GM21528 (cell line): ENCODE measurements at regions not wholly inside any gene's neighbourhood (a gene's known extent, or its start where the extent isn't known, plus 50 kb on each side); places are given as distances from the start of the nearest gene placed in this dataset.
"Not testable (repeated sequence)": the region's sequence is repeated elsewhere in the genome, so short reads cannot be mapped to it uniquely, and the experiment has no call there.

Source experiments
- ATAC-seq: cut with Tn5 transposase; IDR thresholded peaks from one replicate; pipeline ENCODE4 v1.9.1; 2021; ENCODE audit warnings: mild to moderate bottlenecking, moderate library complexity; ENCODE audit not compliant: unreplicated experiment, low FRiP score

DNA sequence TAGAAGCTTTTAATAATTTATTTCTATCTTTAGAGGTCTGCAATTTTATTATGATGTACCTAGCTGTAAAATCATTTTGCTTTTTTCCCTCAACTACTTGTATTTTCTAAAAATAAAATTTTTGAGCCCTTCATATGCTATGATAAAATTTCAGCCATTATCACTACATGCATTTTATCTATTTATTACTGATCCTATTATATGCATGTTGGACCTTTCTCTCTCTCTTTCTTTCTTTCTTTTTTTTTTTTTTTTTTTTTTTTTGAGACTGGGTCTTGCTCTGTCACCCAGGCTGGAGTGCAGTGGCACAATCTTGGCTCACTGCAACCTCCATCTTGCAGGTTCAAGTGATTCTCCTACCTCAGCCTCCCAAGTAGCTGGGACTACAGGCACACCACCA lies 440.1 kb upstream of the RORB start:
- not testable (repeated sequence) for ATAC-seq

DNA sequence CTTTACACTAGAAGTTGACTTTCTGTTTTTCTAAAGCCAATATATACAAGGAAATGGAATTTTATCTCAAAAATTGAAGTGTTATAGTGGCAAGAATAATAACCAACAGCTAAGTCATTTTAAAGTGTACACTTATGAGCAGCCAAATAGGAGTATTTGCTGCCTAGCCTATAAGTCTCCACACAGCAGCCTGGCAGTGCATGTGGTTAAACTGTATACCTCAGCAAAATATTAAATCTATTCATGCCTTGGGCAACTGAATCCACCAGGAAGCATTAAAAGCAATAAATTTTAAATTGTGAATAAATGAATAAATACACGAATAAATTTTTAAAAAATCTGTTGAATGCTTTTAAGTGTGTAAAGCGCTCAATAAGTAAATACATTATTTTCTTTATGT lies 432.4 kb upstream of the RORB start:
- no peak for ATAC-seq

DNA sequence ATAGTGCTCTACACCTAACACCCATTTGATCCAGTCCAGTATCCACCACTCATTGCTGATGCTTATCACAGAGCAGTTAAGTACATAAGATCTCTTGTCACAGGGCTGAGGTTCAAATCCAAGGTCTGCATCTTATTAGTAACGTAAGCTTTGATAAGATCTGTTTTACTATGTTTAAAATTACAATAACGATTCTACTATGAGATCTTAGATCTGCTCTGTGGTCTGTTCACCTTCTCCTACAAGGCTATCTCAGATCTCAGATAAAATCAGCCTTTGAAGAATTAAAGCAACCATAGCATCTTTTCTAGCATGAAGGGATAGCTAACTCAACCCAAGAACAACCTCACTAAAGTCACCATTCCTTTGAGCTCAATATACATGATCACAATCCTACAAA lies 431.0 kb upstream of the RORB start:
- no peak for ATAC-seq

DNA sequence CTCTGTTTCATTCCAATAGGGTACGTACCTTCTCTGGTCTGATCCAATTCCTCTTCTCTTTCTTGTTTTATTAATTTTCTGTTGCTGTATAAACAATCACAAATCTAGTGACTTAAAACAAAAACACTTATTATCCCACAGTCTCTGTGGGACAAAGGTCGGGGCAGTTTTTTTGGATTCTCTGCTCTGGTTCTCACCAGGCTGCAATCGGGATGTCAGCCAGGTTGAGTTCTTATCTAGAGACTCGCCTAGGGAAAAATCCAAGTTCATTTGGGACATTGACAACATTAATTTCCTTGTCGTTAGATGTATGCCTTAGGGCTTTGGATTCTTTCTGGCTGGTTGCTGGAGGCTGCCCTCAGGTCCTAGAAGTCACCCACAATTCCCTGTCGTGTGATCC lies 430.5 kb upstream of the RORB start:
- no peak for ATAC-seq

DNA sequence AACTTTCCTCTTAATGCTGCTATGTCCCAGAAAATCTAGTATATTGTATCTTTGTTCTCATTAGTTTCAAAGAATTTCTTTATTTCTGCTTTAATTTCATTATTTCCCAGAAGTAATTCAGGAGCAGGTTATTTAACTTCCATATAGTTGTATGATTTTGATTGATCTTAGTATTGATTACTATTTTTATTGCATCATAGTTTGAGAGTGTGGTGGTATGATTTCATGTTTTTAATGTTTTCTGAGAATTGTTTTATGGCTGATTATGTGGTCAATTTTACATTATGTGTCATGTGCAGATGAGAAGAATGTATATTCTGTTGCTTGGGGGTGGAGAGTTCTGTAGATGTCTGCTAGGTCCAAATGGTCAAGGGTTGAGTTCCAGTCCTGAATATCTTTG lies 425.6 kb upstream of the RORB start:
- no peak for ATAC-seq

DNA sequence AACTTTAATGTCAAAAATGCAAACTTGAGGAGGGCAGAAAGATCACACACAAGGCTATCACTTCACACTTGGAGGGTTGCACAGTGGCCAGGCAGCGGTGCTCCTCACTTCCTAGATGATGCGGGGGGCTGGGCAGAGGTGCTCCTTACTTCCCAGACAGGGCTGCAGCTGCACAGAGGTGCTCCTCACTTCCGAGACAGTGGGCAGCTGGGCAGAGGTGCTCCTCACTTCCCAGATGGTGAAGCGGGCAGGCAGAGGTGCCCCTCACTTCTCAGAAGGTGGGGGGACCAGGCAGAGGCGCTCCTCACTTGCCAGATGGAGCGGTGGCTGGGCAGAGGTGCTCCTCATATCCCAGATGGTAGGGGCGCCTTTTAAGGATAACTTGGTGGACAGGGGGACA lies 423.2 kb upstream of the RORB start:
- ATAC-seq, result no peak

DNA sequence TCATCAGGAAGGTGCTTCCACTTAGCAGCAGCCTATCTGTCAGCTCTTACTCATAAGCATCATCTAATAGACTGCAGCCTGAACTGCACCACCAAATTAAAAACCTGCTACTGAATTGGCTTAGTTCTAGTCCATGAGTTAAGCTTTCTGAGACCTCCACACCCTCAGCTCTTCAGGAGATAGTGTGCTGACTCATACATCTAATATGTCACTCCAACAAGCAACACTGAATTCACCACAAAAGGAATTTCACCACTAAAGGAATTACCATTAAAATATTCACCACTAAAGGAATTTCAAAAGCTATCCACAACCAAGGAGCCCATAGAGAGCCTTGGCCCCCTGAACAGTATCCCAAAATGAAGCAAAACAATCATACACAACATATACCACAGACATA lies 418.5 kb upstream of the RORB start:
- ATAC-seq, result no peak

DNA sequence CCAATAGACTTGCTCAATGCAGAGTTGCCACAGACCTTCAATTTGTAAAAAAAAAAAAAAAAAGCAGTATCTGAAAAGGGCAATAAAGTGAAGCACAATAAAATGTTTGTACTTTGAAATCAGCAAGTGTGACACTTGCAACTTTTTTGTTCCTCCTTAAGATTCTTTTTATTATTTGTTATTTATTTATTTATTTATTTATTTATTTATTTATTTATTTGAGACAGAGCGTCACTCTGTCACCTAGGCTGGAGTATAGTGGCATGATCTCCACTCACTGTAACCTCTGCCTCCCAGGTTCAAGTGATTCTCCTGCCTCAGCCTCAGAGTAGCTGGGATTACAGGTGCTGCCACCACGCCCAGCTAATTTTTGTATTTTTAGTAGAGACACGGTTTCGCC lies 416.5 kb upstream of the RORB start:
- ATAC-seq, result not testable (repeated sequence)

DNA sequence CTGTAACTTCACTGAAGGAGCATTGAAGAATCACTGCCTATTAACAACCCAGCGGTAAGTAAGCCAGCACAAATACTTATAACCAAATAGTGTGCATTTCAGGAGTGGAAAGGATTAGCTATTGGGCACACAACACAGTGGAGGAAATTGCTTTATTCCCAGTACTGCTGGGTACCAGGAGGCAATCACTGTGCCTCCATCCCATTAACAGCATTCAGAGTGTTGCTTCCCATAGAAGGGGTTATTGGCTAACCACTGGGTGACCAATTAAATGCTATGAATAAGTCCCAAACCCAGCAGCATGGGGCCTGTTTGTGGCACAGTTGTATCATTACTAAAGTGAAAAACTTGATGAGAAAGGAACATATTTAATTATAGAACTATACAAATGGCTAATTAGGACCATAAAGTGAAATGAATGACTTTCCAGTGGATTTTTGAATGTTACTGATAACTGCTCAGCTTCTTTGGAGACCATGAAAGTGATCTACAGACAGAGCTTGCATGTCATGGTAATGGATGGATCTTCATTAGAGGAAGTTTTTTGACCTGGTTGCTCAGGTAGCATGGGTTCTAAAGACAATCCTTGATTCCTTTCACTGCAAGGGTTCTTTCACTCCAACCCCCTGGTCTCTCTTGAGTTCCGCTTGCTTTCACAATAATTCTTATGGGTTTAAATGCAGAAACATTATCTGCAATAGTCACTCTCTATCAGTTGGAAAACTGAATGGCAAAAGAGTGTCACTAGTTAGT lies 413.3 kb upstream of the RORB start:
- no peak for ATAC-seq

DNA sequence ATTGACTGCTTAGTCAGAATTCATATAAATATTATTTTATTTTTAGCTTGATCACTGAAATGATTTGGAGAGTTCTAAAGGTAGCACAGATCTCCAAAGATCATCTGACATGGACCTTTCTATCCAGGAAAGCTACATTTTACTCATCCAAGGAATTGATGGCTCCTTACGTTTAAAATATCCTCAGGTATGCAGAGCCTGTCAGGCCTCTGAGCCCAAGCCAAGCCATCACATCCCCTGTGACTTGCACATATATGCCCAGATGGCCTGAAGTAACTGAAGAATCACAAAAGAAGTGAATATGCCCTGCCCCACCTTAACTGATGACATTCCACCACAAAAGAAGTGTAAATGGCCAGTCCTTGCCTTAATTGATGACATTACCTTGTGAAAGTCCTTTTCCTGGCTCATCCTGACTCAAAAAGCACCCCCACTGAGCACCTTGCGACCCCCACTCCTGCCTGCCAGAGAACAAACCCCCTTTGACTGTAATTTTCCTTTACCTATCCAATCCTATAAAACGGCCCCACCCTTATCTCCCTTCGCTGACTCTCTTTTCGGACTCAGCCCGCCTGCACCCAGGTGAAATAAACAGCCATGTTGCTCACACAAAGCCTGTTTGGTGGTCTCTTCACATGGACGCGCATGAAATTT lies 411.6 kb upstream of the RORB start:
- not testable (repeated sequence) for ATAC-seq

DNA sequence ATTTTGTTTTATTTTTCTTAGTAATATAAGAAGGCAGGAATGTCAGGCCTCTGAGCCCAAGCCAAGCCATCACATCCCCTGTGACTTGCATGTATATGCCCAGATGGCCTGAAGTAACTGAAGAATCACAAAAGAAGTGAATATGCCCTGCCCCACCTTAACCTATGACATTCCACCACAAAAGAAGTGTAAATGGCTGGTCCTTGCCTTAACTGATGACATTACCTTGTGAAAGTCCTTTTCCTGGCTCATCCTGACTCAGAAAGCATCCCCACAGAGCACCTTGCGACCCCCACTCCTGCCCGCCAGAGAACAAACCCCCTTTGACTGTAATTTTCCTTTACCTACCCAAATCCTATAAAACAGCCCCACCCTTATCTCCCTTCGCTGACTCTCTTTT lies 406.2 kb upstream of the RORB start:
- not testable (repeated sequence) for ATAC-seq

DNA sequence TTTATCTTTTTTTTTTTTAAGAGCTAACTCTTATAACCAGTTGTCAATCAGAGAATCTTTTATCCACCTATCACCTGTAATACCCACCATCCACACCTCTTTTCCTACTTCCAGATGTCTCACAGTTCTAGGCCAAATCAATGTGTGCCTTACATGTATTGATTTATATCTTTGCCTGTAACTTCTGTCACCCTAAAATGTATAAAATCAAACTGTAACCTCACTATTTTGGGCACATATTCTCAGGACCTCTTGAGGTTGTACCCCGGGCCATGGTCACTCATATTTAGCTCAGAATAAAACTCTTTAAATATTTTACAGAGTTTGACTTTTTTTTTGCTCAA lies 404.7 kb upstream of the RORB start:
- ATAC-seq, result no peak

DNA sequence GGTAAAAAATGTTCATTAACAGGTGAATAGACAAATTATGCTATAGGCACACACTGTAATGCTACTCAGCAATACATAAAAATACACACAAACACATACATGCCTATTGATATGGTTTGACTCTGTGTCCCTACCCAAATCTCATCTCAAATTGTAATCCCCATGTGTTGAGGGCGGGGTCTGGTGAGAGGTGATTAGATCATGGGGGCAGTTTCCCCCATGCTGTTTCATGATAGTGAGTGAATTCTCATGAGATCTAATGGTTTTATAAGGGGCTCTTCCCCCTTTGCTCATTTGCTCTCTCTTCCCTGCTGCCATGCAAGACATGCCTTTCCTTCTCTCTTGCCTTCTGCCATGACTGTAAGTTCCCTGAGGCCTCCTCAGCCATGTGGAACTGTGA lies 403.1 kb upstream of the RORB start:
- not testable (repeated sequence) for ATAC-seq

DNA sequence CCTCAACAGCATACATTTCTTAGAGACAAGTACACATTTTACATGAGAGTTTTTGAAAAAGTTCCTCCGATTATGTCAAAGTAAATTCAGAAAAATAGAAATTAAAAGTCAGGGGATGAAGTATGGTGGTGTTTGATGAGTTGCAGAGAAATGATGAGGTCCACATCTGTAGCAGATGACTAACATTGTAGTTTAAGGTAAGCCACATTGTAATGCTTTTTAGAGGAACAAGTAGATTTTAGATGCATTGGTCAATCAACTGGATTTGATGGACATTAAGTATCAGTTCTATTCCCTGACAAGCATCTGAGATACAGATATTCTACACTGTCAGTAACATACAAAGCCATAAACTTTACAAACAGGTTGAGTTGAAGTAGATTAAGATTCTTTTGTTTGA lies 402.4 kb upstream of the RORB start:
- no peak for ATAC-seq

DNA sequence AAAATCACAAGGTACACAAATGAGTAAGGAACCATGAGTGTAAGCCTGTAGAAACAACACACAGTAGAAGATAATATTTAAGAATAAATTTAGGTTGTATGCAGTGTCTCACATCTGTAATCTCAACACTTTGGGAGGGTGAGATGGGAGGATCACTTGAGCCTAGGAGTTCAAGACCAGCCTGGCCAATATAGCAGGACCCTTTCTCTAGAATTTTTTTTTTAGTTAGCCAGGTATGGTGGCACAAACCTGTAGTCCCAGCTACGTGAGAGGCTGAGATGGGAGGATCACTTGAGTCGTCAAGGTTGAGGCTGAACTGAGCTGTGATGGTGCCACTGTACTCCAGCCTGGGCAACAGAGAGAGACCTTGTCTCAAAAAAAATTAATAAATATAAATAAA lies 401.2 kb upstream of the RORB start:
- no peak for ATAC-seq

DNA sequence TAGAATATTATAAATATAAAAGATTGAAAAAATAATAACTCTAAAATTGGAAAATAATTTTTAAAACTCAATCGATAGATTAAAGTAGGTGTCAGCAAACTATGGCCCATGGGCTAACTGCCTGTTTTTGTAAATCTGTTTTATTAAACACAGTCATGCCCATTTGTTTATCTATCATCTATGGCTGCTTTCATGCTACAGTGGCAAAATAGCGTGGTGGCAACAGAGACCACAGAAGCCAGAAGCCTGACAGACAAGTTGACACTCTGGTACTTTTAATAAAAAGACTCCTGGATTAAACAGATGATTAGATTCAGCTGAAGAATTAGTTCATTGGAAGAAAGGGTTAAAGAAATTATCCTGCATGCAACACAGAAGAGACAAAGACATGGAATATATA lies 400.7 kb upstream of the RORB start:
- no peak for ATAC-seq

DNA sequence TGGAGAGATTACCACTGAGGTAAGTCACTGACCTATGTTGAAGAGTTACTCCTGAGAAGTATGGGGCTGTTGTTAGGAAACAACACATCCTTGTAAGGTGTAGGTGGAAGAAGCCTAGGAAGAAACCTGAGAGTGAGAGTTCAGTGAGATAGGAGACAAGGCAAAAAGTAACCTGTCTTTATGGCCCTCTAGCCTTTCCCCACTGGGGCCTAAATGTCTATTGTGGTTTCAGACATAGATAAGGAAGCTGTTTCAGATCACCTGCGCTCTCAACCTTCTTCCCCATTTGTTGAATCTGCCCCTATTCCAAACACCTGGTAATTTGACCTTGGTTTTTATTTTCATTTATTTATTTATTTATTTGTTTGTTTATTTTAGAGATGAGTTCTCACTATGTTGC lies 397.1 kb upstream of the RORB start:
- ATAC-seq, result no peak

DNA sequence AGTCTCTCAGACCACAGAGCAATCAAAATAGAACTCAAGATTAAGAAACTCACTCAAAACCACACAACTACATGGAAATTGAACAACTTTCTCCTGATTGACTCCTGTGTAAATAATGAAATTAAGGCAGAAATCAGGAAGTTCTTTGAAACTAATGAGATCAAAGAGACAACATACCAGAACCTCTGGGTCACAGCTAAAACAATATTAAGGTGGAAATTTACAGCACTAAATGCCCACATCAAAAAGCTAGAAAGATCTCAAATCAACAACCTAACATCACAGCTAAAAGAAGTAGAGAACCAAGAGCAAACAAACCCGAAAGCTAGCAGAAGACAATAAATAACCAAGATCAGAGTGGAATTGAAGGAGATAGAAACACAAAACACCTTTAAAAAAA lies 395.0 kb upstream of the RORB start:
- ATAC-seq, result not testable (repeated sequence)

DNA sequence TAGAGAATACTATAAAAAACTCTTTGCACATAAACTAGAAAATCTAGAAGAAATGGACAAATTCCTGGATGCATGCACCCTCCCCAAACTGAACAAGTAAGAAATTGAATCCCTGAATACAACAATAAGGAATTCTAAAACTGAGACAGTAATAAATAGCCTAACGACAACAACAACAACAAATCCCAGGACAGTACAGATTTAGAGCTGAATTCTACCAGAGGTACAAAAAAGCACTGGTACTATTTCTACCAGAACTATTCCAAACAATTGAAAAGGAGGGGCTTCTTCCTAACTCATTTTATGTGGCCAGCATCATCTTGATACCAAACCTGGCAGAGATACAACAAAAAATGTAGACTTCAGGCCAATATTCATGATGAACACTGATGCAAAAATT lies 394.4 kb upstream of the RORB start:
- no peak for ATAC-seq

DNA sequence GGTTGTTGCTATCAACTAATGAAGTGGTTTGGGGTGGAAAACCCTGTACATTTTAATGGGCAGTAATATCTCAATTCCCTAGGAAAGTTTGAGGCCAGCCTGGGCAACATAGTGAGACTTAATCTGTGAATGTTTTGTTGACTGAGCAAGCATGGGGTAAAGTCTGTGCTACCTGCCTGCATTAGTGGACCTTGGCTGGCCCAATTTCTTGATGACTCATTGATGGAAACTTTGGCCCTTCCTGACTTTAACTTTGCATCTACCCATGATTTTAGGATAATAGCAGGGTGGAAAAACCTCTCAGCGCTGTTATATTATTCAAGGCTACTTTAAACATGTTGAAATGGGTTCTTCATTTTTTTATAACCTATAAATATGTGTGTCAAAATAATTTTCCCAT lies 389.4 kb upstream of the RORB start:
- no peak for ATAC-seq

DNA sequence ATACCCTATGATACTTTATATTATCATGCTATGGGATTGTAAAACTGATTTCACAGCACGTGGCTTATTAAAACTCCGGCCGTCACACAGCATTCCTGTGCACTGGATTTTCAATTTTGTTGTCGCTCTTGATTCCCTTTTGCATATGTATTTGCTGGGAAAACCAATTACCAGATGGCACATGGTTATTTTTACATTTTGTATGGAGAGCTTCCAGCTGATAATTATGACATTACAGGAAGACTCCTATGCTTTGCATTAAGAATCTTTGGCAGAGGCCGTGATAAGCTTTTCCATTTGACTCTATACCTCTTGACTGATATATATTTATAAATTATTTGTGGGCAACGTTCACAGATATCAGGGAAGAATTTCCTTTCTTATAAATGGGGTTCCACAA lies 381.2 kb upstream of the RORB start:
- ATAC-seq, result no peak

DNA sequence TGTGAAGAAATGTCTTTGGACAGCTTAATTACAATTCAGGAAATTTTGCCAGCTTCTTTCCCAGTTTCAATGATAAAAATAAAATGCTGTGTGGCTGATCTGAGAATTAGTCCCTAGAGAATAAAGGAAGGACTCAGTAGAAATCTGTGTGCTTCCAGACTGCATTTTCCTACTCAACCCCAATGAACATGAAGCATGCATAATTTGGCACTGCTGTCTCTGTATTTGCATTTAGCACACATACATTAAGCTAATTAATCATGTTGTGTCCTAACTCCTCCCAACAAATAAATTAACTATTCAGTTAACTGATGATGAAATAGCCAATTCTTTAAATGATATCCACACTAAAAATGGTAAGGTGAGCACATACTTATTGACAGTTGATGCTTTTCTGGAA lies 380.0 kb upstream of the RORB start:
- ATAC-seq, result no peak

DNA sequence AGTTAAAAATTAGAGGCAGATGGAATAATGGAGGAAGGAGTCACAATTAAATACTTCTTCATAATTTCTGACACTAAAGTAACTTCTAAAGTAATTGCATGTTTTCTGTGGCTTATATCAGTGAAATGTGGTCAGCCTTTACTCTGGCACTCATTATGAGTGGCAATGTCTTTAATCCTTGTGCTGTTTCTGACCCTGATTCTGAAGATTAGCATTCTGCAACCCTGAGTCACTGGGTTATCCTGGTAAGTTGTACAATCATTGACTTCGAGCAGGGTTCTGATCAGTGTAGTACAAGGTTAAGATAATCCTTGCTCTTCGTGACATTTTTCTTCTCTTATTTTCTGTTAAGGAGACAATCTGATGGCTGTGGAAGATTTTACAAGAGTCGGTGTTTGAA lies 379.4 kb upstream of the RORB start:
- ATAC-seq, result no peak
